Esophagus mucosa (tissue), 1 donor: ENCODE measurements at regions not wholly inside any gene's neighbourhood (a gene's known extent, or its start where the extent isn't known, plus 50 kb on each side); places are given as distances from the start of the nearest gene placed in this dataset.

Experiments
- ATAC-seq: fragments of 200-7000 bp; cut with Tn5 transposase; one replicate; pipeline ENCODE4 v1.9.1; 2020
- donor health status: DM: yes; HTN: yes; CAD: no.

DNA sequence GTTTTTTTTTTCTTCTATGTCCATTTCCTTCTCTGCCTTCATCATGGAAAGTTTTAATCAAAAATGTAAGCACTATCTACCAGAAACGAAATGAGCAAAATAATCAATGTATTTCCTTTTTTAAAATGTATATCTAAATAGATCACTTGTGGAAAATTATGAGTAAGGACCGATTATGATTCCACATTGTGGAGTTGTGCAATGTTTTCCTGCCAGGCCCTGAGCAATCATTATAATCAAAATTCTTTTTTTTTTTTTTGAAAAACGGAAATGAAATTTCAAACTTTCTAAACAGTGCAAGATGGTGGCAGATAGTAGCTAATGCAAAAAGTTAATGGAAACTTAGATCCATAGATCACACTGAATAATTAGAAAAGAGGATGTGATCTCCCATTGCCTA is 1074.6 kb upstream of the TMEM132C start:
- no peak for ATAC-seq

DNA sequence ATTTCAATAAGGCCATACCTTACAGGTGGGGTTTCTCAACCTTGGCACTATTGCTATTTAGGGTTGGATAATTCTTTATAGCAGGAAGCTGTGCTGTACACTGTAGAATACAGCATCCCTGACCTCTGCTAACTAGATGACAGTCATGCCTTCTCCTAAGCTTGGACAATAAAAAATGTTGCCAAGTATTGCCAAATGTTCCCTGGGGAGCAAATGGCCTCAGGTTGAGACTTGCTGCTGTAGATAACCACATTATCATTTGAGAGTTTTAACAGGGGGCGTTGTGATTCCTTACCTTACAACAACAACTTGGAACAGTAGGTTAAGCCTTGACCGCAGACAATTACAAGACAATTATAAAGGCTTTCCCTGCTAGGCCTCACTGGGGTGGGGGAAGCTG is 1073.6 kb upstream of the TMEM132C start:
- ATAC-seq = no peak

DNA sequence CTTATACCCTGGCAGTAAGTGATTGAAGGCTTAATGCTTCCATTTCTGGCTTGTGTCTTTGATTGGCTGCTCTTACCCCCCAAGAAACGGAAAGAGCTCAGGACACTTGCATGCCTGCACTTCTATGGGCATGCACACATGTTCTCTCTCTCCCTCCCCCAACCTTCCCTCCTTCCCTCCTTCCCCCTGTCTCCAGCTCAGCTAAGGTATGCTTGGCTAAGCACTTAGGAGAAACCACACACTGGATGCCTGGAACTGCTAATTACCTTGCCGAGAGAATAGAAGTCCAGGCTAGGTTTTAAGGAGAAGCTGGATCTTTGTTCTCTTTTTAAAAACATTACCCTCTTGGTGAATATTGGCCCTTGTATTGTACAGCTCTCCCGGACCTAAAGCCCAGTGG is 1072.8 kb upstream of the TMEM132C start:
- no peak for ATAC-seq

DNA sequence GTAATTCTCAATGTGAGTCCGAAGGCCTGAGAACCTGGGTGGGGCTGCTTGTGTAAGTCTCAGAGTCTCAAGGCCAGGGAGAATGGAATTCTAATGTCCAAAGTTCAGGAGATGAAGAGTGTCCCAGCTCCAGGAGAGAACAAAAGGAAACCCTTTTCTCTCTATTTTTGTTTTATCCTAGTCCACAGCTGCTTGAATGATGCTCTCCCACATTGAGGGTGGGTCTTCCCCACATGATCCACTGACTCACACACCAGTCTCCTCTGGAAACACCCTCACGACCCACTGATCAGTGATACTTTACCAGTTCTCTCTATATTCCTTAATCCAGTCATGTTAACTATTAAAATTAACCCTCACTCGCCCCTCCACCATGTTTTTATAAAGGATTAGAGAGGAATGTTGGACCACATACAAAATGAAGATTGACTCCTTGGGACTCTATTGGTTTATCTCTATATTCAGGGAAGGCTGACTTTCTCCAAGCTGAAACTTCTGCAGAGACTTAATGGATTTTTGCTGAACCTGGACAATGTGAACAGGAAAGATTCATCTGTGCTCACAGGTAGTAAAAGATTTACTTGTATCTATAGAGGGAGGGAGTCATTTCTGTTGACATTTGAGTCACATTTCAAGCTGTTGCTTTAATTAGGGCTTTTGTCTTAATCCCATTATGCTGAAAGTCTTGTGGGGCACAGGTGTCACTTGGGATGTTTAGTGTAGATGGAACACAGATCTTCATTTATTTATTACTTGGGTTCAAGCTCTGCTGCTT is 1061.0 kb upstream of the TMEM132C start:
- ATAC-seq = no peak

DNA sequence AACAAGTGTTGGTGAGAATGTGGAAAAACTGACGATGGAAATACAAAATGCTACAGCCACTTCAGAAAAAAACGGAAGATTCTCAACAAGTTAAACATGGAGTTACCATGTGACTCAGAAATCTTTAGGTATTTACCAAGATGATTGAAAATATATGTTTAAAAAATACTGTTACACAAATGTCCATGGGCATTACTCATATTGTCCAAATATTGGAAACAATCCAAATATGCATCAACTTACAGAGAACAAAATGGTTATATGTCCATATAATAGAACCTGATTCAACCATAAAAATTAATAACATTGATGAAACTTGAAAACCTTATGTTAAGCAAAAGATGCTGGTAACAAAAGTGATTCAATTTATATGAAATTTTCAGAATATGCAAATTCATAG is 1057.7 kb upstream of the TMEM132C start:
- ATAC-seq = no peak

DNA sequence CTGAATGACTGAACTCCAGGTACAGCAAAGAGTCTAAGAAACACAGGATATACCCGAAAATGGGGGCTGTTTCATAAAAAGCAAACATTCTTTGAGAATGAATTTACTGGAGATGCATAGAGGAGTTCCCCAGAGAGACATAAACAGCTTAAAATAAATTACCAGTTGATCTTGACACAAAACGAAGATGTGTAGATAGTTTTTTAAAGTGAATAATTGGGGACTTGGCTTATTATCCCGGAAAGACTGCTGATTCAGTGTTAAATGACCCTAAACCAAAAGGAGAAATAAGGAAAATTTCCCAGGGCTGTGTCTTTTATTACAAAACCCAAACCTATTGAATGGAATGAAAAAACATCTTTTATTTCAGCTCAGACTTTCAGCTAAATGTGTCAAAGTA is 1052.8 kb upstream of the TMEM132C start:
- ATAC-seq = no peak

DNA sequence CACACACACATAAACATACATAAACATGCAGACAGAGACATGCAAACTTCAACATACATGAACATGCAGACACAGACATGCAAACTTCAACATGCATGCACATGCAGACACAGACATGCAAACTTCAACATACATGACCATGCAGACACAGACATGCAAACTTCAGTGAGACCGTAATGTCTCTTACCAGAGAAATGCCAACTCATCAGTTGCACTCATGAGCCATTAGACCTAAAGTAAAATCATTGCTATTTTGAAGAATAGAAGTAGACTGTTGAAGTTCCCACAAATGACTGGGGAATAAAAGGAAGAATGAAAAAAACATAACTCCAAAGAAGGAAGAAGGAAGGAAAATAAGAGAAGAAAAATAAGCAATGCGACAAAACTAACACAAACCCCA is 1044.0 kb upstream of the TMEM132C start:
- ATAC-seq = no peak

DNA sequence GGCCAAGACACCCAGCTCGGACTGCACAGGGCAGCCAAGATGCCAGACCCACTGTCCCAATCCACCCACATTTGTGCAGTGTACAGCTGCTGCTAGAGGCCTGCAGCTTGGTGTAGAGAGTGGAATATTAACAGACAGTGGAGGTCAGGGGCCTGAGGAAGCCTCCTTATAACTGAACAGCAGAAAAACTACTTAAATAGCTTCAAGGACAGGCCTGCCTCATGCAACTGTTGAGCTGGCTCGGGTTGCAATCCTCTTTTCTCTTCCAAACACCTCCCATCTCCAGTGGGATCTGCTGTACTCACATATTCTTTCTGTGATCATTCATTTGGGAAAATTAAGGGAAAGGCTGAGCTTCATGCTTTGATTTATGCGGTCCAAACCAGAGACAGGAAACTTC is 1043.2 kb upstream of the TMEM132C start:
- no peak for ATAC-seq

DNA sequence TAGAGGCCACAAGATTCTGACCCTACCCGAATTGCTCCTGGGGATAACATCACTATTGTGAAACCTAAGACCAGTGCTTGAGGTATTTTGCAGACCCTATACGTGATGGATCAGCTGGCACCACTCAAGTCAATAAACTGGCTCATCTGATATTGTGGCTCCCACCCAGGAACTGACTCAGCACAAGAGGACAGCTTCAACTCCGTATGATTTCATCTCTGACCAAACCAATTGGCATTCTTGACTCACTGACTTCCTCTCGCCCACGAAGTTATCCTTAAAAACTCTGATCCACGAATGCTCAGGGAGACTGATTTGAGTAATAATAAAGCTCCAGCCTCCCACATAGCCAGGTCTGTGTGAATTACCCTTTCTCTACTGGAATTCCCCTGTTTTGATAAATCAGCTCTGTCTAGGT is 1036.1 kb upstream of the TMEM132C start:
- no peak for ATAC-seq

DNA sequence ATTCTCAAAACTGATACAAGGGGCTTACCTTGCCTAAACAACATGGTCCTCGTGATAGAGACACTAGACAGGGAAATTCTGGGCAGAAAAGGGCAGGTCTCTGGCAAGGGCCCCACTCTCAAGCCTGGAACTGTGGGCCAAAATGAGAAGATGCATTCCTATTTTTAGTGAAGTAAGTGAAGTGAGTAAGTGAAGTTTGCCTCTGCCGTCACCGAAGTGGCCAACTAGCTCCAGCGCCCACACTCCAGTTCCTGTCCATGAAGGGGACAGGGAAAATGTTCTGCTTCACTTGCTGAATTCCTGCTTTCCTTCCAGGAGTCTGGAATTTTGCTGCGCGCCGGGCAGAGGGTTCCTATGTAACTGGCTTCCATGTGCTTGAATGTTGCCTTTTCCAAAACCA is 1035.6 kb upstream of the TMEM132C start:
- no peak for ATAC-seq

DNA sequence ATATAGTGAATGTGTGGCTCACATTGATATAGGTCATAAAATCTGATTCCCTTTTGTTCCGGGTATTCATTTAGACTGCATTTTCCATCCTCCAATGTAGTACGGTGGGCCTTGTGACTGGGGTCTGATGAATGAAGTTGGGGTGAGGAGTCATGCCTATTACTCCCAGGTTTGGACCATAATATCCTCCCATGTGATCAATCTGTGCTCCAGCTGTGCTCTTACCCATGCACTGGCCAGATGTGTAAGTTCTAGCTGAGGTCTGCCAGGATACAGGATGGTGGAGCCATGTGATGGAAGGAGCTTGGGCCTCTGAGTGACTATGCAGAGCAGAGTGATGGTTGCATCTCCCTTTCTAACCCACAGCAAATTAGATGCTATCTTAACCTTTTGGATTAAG is 1034.0 kb upstream of the TMEM132C start:
- no peak for ATAC-seq

DNA sequence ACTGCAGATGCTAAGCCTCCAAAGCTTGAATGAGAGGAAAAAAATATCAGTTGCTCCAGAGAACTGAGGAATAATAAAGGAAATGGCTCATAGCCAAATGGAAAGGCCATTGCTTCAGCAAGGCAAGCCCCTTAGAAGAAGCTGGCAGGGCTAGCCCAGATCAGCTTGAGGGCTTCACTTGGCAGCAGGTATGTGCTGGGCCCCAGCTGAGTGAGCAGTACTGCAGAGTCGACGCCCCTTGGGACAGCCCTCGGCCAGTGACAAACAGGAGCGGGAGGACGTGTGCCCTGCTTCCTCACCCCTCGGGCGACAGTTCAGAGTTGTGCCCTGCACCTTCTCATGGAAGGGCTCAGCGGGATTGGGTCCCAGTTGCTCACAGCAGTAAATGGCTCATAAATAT is 1031.2 kb upstream of the TMEM132C start:
- no peak for ATAC-seq

DNA sequence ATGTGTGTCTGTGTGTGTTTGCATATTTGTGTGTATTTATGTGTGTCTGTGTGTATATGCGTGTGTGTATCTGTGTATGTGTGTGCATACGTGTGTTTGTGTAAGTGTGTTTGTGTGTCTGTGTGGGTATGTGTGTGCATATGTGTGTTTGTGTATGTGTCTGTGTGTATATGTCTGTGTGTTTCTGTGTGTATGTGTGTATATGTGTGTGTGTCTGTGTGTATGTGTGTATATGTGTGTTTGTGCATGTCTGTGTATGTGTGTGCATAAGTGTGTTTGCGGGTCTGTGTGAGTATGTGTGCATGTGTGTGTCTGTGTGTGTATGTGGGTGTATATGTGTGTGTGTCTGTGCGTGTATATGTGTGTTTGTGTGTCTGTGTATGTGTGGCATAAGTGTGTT is 1030.5 kb upstream of the TMEM132C start:
- no peak for ATAC-seq

DNA sequence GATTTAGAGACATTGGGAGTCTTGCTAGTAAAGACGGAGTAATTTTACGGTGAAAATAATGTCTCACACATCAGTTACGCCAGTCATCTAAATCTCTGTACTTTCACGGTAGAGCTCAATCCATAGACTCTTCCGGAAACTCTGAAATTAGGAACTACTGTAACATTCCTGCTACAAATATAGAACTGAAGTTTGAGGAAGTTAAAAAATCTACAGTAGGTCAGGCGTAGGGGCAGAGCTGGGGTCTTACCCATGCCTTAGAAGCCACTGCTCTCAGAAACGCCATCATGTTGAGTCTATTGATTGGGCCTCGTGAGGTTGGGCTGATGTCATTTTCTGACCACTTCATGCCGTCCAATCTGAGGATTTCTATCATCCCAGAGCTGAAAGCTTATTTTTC is 1029.8 kb upstream of the TMEM132C start:
- ATAC-seq = no peak

DNA sequence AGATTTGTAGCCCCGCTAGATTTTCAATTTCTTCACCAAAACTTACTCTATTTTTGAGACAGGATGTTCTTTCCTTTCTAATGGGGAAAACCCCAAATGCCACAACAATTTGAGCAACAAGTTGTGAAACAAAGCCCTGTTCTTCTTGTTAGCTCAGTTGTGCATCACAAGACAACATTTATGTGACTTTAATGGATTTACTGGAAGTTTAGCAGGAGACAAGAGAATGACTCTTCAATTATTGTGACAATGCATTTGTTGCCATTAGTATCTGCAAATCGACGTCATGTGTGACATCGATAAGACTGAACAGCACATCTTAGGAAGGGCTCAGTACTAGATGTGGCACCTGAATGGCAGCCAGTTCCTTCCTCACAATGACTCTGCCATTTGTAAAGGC is 1028.9 kb upstream of the TMEM132C start:
- no peak for ATAC-seq

DNA sequence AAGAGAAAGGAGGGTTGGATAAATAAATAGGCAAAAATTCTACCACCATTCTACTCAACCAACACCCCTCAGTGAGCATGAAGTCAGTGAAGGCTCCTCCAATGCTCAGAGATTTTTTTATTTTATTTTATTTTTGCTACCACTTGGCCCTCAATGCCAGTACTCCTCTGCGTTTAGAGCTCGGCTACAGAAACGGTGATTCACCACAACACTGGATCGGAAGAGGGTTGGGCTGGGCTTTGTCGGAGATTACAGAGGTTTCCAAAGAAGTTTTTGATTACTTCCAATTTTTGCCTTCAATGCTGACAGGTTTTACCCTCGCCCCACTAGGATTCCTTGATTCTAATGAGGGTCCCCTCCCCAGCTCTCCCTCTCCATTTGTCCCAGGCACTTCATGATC is 1027.2 kb upstream of the TMEM132C start:
- ATAC-seq = no peak

DNA sequence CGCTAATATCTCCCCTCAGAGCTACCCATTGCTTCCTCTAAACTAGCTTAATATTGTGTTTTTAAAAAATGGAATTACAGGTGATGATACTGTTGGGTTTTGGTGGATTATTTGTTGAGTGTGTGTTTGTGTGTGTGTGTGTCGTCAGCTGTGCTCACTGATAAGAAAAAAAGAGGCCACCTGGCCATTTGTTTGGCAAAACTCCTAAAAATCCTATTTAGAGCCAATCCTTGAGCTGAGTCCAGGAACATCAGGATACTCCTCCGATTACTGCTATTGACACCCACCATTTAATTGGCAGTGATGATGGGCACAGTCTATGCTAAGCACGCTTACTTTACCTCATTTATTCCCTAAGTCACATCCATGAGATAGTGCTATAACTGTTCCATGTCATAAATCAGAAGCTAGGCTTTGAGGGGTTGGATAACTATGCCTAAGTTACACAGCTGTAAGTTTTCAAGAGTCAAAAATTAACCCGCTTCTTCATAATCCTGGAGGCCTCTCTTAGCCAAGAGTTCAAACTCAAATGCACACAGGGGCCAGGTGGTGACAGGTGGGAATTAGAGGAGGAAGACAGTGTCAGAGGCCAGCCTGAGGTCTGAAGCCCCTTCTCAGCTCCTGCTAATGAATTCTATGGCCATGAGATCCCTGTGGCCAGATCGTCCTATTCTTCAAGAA is 1026.6 kb upstream of the TMEM132C start:
- ATAC-seq = no peak

DNA sequence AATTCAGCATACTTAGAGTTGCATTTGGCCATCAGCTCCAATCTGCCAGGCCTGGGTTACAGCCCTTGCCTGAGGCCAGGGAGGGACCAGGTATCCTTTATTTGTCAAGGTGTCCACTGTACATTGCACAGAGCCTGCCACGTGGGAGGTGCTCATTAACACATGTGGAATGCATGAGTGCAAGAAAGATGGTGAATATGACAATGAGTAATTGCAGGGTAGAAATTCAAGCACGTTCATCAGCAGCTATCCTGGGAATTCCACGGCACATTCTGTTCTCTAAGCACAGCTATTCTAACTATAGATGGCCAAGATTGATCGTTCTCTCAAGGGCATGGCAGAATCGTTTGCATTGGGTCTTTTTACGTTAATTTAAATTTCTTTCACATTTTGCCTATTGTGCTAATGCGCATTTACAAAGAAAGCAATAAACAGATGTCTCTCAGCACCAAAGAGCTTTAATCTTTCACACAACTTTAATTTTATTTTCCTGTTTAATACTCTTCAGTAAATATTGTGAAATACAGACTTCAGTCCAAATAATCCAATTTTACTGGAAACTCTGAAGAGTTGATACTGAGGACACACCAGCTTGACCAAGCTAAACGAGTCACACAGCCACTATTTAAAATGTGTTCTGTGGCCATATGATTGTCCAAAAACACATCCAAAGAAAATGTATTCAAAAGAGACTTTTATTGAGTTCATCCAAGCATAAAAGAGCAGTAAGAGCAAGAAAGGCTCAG is 1025.7 kb upstream of the TMEM132C start:
- no peak for ATAC-seq

DNA sequence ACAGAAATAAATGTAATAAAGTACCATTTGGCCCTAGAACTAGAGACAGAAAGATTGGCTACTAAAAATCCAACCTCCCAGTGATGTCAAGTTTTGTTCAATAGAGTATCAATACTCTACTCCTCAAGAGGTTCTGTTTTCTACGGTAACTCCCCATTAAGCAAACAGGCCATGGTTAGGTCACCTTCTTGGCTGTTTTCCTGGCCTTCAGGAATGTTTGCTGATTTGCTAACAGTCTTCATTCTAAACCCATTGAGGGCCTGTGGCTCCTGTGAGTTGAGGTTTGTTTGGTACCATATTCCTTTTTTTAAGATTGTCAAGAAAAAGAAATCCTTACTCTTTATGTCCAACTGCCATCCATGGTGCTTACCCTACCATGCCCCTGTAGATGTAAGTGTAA is 1022.0 kb upstream of the TMEM132C start:
- no peak for ATAC-seq

DNA sequence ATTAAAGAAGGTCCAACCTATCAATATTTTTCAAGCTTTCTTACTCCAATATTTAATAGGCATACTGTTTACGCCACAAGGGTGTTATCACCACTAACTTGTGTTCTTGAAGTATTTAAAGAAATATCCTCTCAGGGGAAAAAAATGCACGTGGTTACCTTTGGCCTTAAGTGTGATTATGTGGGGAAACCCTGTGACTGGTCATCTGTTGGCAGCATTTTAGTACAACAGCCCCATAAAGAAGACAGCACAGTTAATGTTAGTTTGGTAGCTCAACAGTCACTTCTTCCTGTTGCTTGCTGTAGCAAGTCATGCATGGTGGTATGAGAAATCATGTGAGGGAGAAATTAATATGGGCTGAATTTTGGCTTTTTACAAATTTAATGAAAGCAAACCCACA is 1021.5 kb upstream of the TMEM132C start:
- ATAC-seq = no peak

DNA sequence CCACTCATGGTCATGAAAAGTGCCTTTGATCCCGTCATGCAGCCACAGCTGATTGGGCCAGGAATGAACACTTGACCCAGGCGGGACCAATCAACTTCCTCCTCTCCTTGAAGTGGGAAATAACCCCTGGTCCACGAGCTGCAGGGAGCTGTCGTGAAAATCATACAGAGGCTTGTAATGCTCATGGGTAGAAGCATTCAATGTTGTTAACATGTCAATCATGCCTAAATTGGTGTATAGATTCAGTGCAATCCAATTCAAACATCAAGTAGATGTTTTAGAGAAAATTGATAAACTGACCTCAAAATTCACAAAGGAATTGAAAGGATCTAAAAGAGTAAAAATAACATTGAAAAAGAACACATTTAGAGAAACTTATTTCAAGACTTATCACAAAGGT is 1019.0 kb upstream of the TMEM132C start:
- no peak for ATAC-seq

DNA sequence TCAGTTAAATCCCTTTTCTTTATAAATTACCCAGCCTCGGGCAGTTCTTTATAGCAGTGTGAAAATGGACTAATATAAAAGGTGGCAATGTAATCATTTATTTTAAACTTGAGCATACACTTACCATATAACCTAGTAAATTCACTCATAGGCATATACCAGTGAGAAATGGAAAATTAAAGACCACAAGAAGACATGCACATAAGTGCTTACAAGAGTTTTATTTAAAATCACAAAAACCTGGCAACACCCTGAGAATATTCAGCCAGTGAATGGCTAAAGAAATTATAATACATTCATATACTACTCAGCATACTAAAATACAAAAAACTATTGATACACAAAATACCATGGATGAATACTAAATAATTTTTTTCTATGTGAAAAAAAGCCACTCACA is 1017.5 kb upstream of the TMEM132C start:
- ATAC-seq = no peak

DNA sequence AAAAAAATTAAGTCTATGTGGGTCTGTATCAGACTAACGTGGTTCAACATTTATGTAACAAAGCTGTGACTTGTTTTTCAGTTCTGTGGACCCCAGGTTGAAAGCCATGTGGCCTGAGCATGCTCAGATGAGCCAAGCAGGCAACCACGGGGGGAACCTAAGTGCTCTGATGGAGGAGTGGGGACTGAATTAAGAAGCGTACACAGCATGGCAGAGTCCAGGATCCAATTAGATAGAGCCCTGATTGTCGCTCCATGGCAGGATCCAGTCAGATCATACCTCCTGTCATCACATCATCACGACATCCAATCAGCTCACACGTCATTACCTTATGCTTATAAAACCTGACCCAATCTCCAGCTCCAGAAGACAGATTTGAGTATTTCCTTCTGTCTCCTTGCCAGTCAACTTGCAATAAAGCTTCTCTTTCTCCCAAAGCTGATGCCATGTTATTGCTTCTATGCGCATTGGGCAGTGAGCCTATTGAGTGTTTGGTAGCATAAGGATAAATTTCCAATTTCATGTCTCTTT is 1013.1 kb upstream of the TMEM132C start:
- no peak for ATAC-seq
